H9 (cell line): ENCODE measurements at regions not wholly inside any gene's neighbourhood (a gene's known extent, or its start where the extent isn't known, plus 50 kb on each side); places are given as distances from the start of the nearest gene placed in this dataset.

ENCODE experiments used
- DNase-seq: peaks from one replicate; pipeline ENCODE4 v3.0.0-alpha.2; 2017
- H2AFZ ChIP-seq: one replicate; pipeline ENCODE4 v1.6.1; 2013; ENCODE audit warnings: mild to moderate bottlenecking, low read length, control low read depth, moderate library complexity
- H2AK5ac ChIP-seq: 2 replicates; pipeline ENCODE4 v1.6.1; 2013; ENCODE audit warnings: low read length, control low read depth, mixed read lengths; ENCODE audit not compliant: insufficient read length
- H2BK120ac ChIP-seq: one replicate; pipeline ENCODE4 v1.6.1; 2013; ENCODE audit warnings: low read depth, mild to moderate bottlenecking, low read length, control low read depth, inconsistent platforms; ENCODE audit not compliant: poor library complexity, severe bottlenecking
- H2BK12ac ChIP-seq: 2 replicates; pipeline ENCODE4 v1.6.1; 2013; ENCODE audit warnings: low read length, control low read depth, mixed read lengths, low read depth; ENCODE audit not compliant: insufficient read length
- H2BK15ac ChIP-seq: 2 replicates; pipeline ENCODE4 v1.6.1; 2013; ENCODE audit warnings: low read depth, low read length, control low read depth
- H2BK20ac ChIP-seq: one replicate; pipeline ENCODE4 v1.6.1; 2013; ENCODE audit warnings: low read depth, mild to moderate bottlenecking, low read length, control low read depth, inconsistent platforms; ENCODE audit not compliant: poor library complexity, severe bottlenecking
- H2BK5ac ChIP-seq: 2 replicates; pipeline ENCODE4 v1.6.1; 2013; ENCODE audit warnings: low read length, control low read depth, mixed read lengths; ENCODE audit not compliant: insufficient read length
- H3K14ac ChIP-seq: 2 replicates; pipeline ENCODE4 v1.6.1; 2013; ENCODE audit warnings: low read length, control low read depth; ENCODE audit not compliant: insufficient read depth
- H3K18ac ChIP-seq: 2 replicates; pipeline ENCODE4 v1.6.1; 2013; ENCODE audit warnings: low read depth, mild to moderate bottlenecking, mixed read lengths, low read length, control low read depth; ENCODE audit not compliant: insufficient read length
- H3K23ac ChIP-seq: 2 replicates; pipeline ENCODE4 v1.6.1; 2013; ENCODE audit warnings: low read length, control low read depth, mixed read lengths, low read depth; ENCODE audit not compliant: insufficient read length
- H3K23me2 ChIP-seq: 2 replicates; pipeline ENCODE4 v1.6.1; 2013; ENCODE audit warnings: low read depth, mild to moderate bottlenecking, mixed read lengths, low read length, control low read depth; ENCODE audit not compliant: insufficient read length, poor library complexity, severe bottlenecking
- H3K27ac ChIP-seq: 2 replicates; pipeline ENCODE4 v1.5.1; 2013; ENCODE audit warnings: low read length, control low read depth, mixed read lengths, low read depth; ENCODE audit not compliant: insufficient read length
- H3K27me3 ChIP-seq: 2 replicates; pipeline ENCODE4 v1.6.1; 2013; ENCODE audit warnings: low read length, control low read depth, inconsistent platforms; ENCODE audit not compliant: insufficient read depth
- H3K4ac ChIP-seq: 2 replicates; pipeline ENCODE4 v1.6.1; 2013; ENCODE audit warnings: low read depth, mild to moderate bottlenecking, control low read depth, inconsistent platforms, low read length, moderate library complexity
- H3K4me1 ChIP-seq: 2 replicates; pipeline ENCODE4 v1.6.1; 2013; ENCODE audit warnings: low read length, control low read depth, inconsistent platforms; ENCODE audit not compliant: insufficient read depth
- H3K4me2 ChIP-seq: 2 replicates; pipeline ENCODE4 v1.6.1; 2013; ENCODE audit warnings: low read length, control low read depth, mixed read lengths; ENCODE audit not compliant: insufficient read length, insufficient read depth
- H3K56ac ChIP-seq: 2 replicates; pipeline ENCODE4 v1.6.1; 2013; ENCODE audit warnings: low read depth, mild to moderate bottlenecking, mixed read lengths, low read length, control low read depth; ENCODE audit not compliant: insufficient read length
- H3K79me1 ChIP-seq: 2 replicates; pipeline ENCODE4 v1.6.1; 2013; ENCODE audit warnings: low read depth, mild to moderate bottlenecking, moderate library complexity, low read length, control low read depth, inconsistent platforms; ENCODE audit not compliant: insufficient read depth, poor library complexity, severe bottlenecking
- H3K79me2 ChIP-seq: 2 replicates; pipeline ENCODE4 v1.6.1; 2013; ENCODE audit warnings: low read length, control low read depth, inconsistent platforms; ENCODE audit not compliant: insufficient read depth
- H3K9ac ChIP-seq: 2 replicates; pipeline ENCODE4 v1.6.1; 2013; ENCODE audit warnings: low read length, control low read depth, mixed read lengths; ENCODE audit not compliant: insufficient read length; ENCODE audit errors: extremely low read depth
- H3K9me3 ChIP-seq: one replicate; pipeline ENCODE4 v1.6.1; 2013; ENCODE audit warnings: low read depth, low read length, inconsistent platforms; ENCODE audit not compliant: control insufficient read depth
- H3T11ph ChIP-seq: one replicate; pipeline ENCODE4 v1.6.1; 2013; ENCODE audit warnings: mild to moderate bottlenecking, low read length, control low read depth, inconsistent platforms
- H4K20me1 ChIP-seq: one replicate; pipeline ENCODE4 v1.6.1; 2013; ENCODE audit not compliant: control insufficient read depth, insufficient read length, insufficient read depth
- H4K5ac ChIP-seq: 2 replicates; pipeline ENCODE4 v1.6.1; 2013; ENCODE audit warnings: low read depth, mild to moderate bottlenecking, mixed read lengths, low read length, control low read depth; ENCODE audit not compliant: insufficient read length
- H4K8ac ChIP-seq: replicated peaks from 2 replicates; pipeline ENCODE4 v1.6.1; 2013; ENCODE audit warnings: low read length, control low read depth, mixed read lengths, low read depth; ENCODE audit not compliant: insufficient read length
- H4K91ac ChIP-seq: 2 replicates; pipeline ENCODE4 v1.6.1; 2013; ENCODE audit warnings: low read depth, mild to moderate bottlenecking, moderate library complexity, mixed read lengths, low read length, control low read depth; ENCODE audit not compliant: insufficient read length
- H3K27ac Mint-ChIP-seq, 3 experiments: 2 replicates in 2 of 3; 3 replicates in 1 of 3; pipeline ENCODE4 v1.8.0; 2020 to 2021; ENCODE audit warnings: mixed read lengths in 3 of 3, mild to moderate bottlenecking in 1 of 3, moderate library complexity in 1 of 3
- H3K27me3 Mint-ChIP-seq: 2 replicates; pipeline ENCODE4 v1.8.0; 2021; ENCODE audit warnings: low read depth, mild to moderate bottlenecking, moderate library complexity, mixed read lengths
- H3K36me3 Mint-ChIP-seq, 3 experiments: 2 replicates in 2 of 3; 3 replicates in 1 of 3; pipeline ENCODE4 v1.8.0; 2020 to 2021; ENCODE audit warnings: low read depth in 3 of 3, mixed read lengths in 3 of 3; ENCODE audit not compliant: insufficient read depth in 1 of 3
- H3K4me1 Mint-ChIP-seq, 2 experiments: 2 replicates each; pipeline ENCODE4 v1.8.0; 2020; ENCODE audit warnings: mixed read lengths in 2 of 2
- H3K4me3 Mint-ChIP-seq, 2 experiments: 2 replicates in 1 of 2; 3 replicates in 1 of 2; pipeline ENCODE4 v1.8.0; 2020 to 2021; ENCODE audit warnings: mild to moderate bottlenecking in 2 of 2, mixed read lengths in 2 of 2, moderate library complexity in 1 of 2
- H3K9me3 Mint-ChIP-seq, 2 experiments: 2 replicates in 1 of 2; 3 replicates in 1 of 2; pipeline ENCODE4 v1.8.0; 2020; ENCODE audit warnings: mild to moderate bottlenecking in 2 of 2, mixed read lengths in 2 of 2, moderate library complexity in 1 of 2
- WGBS: extraction: QIAGEN DNeasy Blood & Tissue Kit; methylation state at CpG from one replicate; pipeline ENCODE4 v1.1.7; 2013; ENCODE audit warnings: missing lambda C conversion rate, low lambda C conversion rate, mixed read lengths; ENCODE audit not compliant: insufficient read length; ENCODE audit errors: extremely low coverage; 5-methylcytosine and 5-hydroxymethylcytosine counted together
- TF ChIP-seq, protein P1 (sequence below): fragments of 200-600 bp; sonication (generic); conservative IDR thresholded peaks from 3 replicates; pipeline ENCODE4 v1.8.0; 2021; ENCODE audit warnings: antibody characterized with exemption, mild to moderate bottlenecking

GRCh38 chr5:98349251-98349989 is 424.0 kb upstream of the RGMB start:
- TF ChIP-seq, protein P1, sequence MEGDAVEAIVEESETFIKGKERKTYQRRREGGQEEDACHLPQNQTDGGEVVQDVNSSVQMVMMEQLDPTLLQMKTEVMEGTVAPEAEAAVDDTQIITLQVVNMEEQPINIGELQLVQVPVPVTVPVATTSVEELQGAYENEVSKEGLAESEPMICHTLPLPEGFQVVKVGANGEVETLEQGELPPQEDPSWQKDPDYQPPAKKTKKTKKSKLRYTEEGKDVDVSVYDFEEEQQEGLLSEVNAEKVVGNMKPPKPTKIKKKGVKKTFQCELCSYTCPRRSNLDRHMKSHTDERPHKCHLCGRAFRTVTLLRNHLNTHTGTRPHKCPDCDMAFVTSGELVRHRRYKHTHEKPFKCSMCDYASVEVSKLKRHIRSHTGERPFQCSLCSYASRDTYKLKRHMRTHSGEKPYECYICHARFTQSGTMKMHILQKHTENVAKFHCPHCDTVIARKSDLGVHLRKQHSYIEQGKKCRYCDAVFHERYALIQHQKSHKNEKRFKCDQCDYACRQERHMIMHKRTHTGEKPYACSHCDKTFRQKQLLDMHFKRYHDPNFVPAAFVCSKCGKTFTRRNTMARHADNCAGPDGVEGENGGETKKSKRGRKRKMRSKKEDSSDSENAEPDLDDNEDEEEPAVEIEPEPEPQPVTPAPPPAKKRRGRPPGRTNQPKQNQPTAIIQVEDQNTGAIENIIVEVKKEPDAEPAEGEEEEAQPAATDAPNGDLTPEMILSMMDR, result peak; percentile 83
- Histone ChIP-seq H3K27ac (no peak overlapping the region), H4K5ac (no peak overlapping the region), H2AK5ac (no peak overlapping the region), H3K9me3 (no peaks in the 10 kb centered on the region), H3K4me2 (no peak overlapping the region), H2BK12ac (no peak overlapping the region), H2BK20ac (no peak overlapping the region), H2AFZ (no peak overlapping the region), H2BK120ac (no peak overlapping the region), H3K4me1 (no peaks in the 10 kb centered on the region), H3K23me2 (no peaks in the 10 kb centered on the region), H3K9ac (no peak overlapping the region), H2BK5ac (no peak overlapping the region), H4K20me1 (no peaks in the 10 kb centered on the region), H4K8ac (no peak overlapping the region), H3K23ac (no peak overlapping the region), H3K79me2 (no peaks in the 10 kb centered on the region), H3K27me3 (no peaks in the 10 kb centered on the region), H3T11ph (no peak overlapping the region), H4K91ac (no peak overlapping the region), H3K14ac (no peak overlapping the region), H3K18ac (no peak overlapping the region), H2BK15ac (no peak overlapping the region), H3K79me1 (no peaks in the 10 kb centered on the region), H3K56ac (no peak overlapping the region), H3K4ac (no peak overlapping the region)
- no peak for DNase-seq
- Mint-ChIP-seq H3K9me3 (peaks cover 43 to 46% of the 10 kb centered on the region in 2 experiments), H3K4me1 (no peaks in the 10 kb centered on the region; a peak in 1 of 4 replicates), H3K4me3 (no peak overlapping the region), H3K36me3 (peaks cover 18 to 37% (median 18%) of the 10 kb centered on the region in 3 experiments), H3K27me3 (no peaks in the 10 kb centered on the region), H3K27ac (no peak overlapping the region)
- WGBS, result no CpG with 5 or more reads among the region's 6 CpGs
